ENCODE measurements at regions not wholly inside any gene's neighbourhood (a gene's known extent, or its start where the extent isn't known, plus 50 kb on each side); places are given as distances from the start of the nearest gene placed in this dataset.
"Not testable (repeated sequence)": the region's sequence is repeated elsewhere in the genome, so short reads cannot be mapped to it uniquely, and the experiment has no call there.

GRCh38 chr15:61334714-61335113, 105.6 kb upstream of the RORA start:
- not testable (repeated sequence) for TF ChIP-seq CTCF, POLR2A (IDR thresholded peaks at IDR 0.05)
